GM18519 (cell line): ENCODE measurements at regions not wholly inside any gene's neighbourhood (a gene's known extent, or its start where the extent isn't known, plus 50 kb on each side); places are given as distances from the start of the nearest gene placed in this dataset.

Experiments
- ATAC-seq: cut with Tn5 transposase; IDR thresholded peaks from one replicate; pipeline ENCODE4 v1.9.1; 2021; ENCODE audit warnings: mild to moderate bottlenecking, moderate library complexity; ENCODE audit not compliant: unreplicated experiment, low FRiP score

GRCh38 chr2:216745453-216745852, 50.1 kb upstream of the IGFBP5 start:
- no peak for ATAC-seq
